ENCODE measurements at regions not wholly inside any gene's neighbourhood (a gene's known extent, or its start where the extent isn't known, plus 50 kb on each side); places are given as distances from the start of the nearest gene placed in this dataset.

DNA sequence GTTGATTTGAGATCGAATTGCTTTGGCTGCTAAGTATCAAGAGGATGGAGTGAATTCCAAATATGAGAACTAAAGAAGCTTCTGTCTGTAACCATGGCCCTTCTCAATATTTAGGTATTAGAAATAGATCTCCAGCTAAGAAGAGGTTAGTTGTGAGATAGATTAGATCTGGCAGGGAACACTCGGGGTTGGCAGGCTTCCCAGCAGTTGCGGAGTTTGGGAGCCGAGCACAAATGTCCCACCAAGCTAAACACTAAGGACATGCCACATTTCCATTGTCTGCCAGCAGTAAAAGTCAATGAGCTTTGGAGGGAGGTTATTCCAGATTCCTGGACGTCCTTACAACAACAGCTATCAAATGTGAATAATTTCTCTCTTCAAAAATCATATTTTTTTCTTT lies 85.8 kb downstream of the TAF11L14 start:
- no peak overlapping the region for H3K27ac ChIP-seq
- DNase-seq (ENCODE audit: low spot score in 2 of 2) = no peak

DNA sequence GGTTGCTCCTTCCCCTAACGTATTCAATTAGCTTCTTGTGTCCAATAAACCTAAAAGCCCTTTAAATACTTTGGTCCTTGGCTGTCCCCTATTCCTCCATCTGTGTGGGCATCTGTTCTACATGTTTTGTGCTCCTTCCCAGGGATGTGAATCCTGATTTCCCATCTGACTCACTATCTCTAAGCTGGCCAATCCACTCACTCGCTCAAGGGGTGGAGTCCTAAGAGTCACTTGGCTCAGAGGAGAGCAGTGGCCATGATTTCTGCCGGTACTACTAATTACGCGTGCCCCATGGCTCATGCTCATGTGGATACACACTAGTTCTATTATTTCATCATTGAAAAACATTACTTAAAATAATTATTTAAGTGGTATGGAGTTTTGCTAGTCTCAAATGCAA lies 89.6 kb downstream of the TAF11L14 start:
- H3K9me3 ChIP-seq = no peaks in the 10 kb centered on the region
- H3K4me3 ChIP-seq = no peak overlapping the region
- TF ChIP-seq POLR2A (IDR thresholded peaks at IDR 0.05) = no peak
- TF ChIP-seq, protein P1, sequence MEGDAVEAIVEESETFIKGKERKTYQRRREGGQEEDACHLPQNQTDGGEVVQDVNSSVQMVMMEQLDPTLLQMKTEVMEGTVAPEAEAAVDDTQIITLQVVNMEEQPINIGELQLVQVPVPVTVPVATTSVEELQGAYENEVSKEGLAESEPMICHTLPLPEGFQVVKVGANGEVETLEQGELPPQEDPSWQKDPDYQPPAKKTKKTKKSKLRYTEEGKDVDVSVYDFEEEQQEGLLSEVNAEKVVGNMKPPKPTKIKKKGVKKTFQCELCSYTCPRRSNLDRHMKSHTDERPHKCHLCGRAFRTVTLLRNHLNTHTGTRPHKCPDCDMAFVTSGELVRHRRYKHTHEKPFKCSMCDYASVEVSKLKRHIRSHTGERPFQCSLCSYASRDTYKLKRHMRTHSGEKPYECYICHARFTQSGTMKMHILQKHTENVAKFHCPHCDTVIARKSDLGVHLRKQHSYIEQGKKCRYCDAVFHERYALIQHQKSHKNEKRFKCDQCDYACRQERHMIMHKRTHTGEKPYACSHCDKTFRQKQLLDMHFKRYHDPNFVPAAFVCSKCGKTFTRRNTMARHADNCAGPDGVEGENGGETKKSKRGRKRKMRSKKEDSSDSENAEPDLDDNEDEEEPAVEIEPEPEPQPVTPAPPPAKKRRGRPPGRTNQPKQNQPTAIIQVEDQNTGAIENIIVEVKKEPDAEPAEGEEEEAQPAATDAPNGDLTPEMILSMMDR (IDR thresholded peaks at IDR 0.05) = no peak
- TF ChIP-seq POLR2AphosphoS5 (IDR thresholded peaks at IDR 0.05) = no peak
- no peak overlapping the region for H3K27ac ChIP-seq
- H3K4me1 ChIP-seq = no peaks in the 10 kb centered on the region
- intact Hi-C loops (cut with DNase I; ENCODE audit: low total_unique reads) = no loop called here
- no peaks in the 10 kb centered on the region for H3K36me3 ChIP-seq
- H3K27me3 ChIP-seq = no peaks in the 10 kb centered on the region
- no peak for DNase-seq (ENCODE audit: low spot score in 2 of 2)

More for the DNA sequence above, 85.8 kb downstream of the TAF11L14 start:
- Histone ChIP-seq H3K36me3 (no peaks in the 10 kb centered on the region), H3K4me1 (no peaks in the 10 kb centered on the region), H3K27me3 (no peaks in the 10 kb centered on the region), H3K4me3 (no peak overlapping the region), H3K9me3 (no peaks in the 10 kb centered on the region)
- TF ChIP-seq POLR2A (IDR thresholded peaks at IDR 0.05) (no peak), POLR2AphosphoS5 (IDR thresholded peaks at IDR 0.05) (no peak)
- intact Hi-C loops (cut with DNase I; ENCODE audit: low total_unique reads) = no loop called here

DNA sequence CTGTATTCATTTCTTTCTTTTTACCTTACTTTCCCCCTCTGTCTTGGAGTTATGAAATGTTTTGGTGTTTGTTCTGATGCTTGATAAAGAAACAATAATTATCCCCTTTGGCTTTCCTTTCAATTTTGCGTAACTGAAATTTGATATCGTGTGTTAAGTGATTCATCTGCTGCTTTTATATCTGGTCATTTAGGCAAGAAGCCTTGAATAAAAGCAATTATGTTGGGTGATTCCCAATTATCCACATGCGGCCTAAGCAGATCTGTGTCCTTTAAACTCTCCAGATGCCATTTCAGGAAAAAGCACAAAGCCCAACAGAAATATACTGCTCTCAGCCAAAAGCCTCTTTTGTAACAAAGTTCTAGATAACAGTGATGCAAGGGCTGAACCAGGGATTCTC lies 92.8 kb downstream of the TAF11L14 start:
- TF ChIP-seq, protein P1 (IDR thresholded peaks at IDR 0.05) = no peak
- TF ChIP-seq POLR2A (IDR thresholded peaks at IDR 0.05) (no peak), POLR2AphosphoS5 (IDR thresholded peaks at IDR 0.05) (no peak)
- H3K4me3 ChIP-seq = no peak overlapping the region
- intact Hi-C loops (cut with DNase I; ENCODE audit: low total_unique reads) = no loop called here
- no peaks in the 10 kb centered on the region for H3K4me1 ChIP-seq
- no peak for DNase-seq (ENCODE audit: low spot score in 2 of 2)
- H3K27ac ChIP-seq = no peak overlapping the region
- no peaks in the 10 kb centered on the region for H3K27me3 ChIP-seq
- H3K9me3 ChIP-seq = no peaks in the 10 kb centered on the region
- H3K36me3 ChIP-seq = no peaks in the 10 kb centered on the region

DNA sequence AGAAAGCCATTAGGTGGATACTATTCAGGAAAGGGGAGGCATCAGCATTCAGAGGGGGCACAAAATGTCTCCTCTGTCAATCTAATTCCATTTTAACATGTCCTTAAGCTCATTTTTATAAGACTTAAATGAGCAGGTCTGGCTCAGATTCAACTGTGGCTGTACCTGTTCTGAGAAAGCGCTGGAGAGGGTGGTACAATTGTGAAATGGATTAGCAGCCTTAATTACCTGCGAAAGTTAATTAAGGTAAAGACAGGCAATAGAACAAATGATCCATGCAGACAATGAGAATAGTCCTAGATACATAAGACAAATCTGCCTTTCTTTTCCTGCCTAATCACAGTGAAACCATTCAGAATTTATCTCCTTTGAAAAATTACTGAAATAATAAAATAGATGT lies 96.2 kb downstream of the TAF11L14 start:
- Histone ChIP-seq H3K27me3 (no peaks in the 10 kb centered on the region), H3K4me1 (no peaks in the 10 kb centered on the region), H3K9me3 (no peaks in the 10 kb centered on the region), H3K27ac (no peak overlapping the region), H3K36me3 (no peaks in the 10 kb centered on the region), H3K4me3 (no peak overlapping the region)
- intact Hi-C loops (cut with DNase I; ENCODE audit: low total_unique reads) = no loop called here
- TF ChIP-seq, protein P1 (IDR thresholded peaks at IDR 0.05) = no peak
- TF ChIP-seq POLR2AphosphoS5 (IDR thresholded peaks at IDR 0.05) (no peak), POLR2A (IDR thresholded peaks at IDR 0.05) (no peak)
- DNase-seq (ENCODE audit: low spot score in 2 of 2) = no peak

DNA sequence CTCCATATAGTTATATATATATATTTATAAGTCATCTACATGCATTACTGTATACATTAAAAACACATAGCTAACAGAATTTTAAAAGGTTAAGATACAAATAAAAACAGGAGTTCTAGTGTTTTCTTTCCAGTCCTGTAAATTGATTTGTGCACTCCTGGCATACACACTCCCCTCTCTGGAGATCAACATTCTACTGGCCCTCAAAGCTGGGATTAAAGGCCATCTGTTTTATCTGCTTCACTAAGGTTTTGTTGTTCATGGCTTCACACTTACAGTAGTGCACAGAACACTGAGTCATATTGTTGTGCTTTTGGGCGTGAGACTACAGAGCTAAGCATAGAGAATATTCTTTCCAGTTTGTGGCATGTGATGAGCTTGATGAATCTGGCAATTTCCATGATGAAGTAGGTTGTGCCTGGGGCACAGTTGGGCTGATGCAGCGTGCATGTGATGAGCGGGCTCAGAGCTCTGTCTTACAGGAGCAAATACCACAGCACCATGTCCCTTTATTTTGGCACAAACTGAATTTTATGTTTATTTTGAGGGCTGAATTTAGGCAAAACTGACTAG lies 98.2 kb downstream of the TAF11L14 start:
- Histone ChIP-seq H3K4me1 (no peaks in the 10 kb centered on the region), H3K36me3 (no peaks in the 10 kb centered on the region), H3K9me3 (no peaks in the 10 kb centered on the region), H3K27ac (no peak overlapping the region), H3K4me3 (no peak overlapping the region), H3K27me3 (no peaks in the 10 kb centered on the region)
- TF ChIP-seq, protein P1 (IDR thresholded peaks at IDR 0.05) = no peak
- TF ChIP-seq POLR2A (IDR thresholded peaks at IDR 0.05) (no peak), POLR2AphosphoS5 (IDR thresholded peaks at IDR 0.05) (no peak)
- DNase-seq (ENCODE audit: low spot score in 2 of 2) = no peak
- intact Hi-C loops (cut with DNase I; ENCODE audit: low total_unique reads) = no loop called here

DNA sequence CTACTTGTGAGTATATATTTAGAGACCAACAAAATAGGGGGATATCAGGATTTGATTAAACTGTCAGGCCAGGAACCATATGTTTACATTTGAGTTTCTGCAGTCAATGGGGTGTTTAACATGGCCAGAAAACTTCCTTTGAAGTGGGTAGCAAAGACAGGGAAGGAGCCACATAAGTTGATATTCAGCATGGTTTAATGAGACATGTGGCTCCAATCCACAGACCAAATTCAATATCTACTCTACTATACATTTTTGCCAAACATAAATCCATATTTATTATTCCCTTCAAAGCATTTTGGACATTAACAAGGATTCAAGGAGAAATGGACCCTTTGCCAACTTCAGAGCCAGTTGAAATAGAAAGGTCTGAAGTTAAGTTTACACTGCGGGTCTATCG lies 99.8 kb downstream of the TAF11L14 start:
- Histone ChIP-seq H3K4me1 (no peaks in the 10 kb centered on the region), H3K36me3 (no peaks in the 10 kb centered on the region), H3K4me3 (no peak overlapping the region), H3K9me3 (no peaks in the 10 kb centered on the region), H3K27ac (no peak overlapping the region), H3K27me3 (no peaks in the 10 kb centered on the region)
- intact Hi-C loops (cut with DNase I; ENCODE audit: low total_unique reads) = no loop called here
- TF ChIP-seq POLR2AphosphoS5 (IDR thresholded peaks at IDR 0.05) = no peak
- no peak for TF ChIP-seq POLR2A (IDR thresholded peaks at IDR 0.05)
- TF ChIP-seq, protein P1 (IDR thresholded peaks at IDR 0.05) = no peak
- no peak for DNase-seq (ENCODE audit: low spot score in 2 of 2)

Measured in breast epithelium (tissue), 4 donors.